ENCODE measurements at regions not wholly inside any gene's neighbourhood (a gene's known extent, or its start where the extent isn't known, plus 50 kb on each side); places are given as distances from the start of the nearest gene placed in this dataset.

DNA sequence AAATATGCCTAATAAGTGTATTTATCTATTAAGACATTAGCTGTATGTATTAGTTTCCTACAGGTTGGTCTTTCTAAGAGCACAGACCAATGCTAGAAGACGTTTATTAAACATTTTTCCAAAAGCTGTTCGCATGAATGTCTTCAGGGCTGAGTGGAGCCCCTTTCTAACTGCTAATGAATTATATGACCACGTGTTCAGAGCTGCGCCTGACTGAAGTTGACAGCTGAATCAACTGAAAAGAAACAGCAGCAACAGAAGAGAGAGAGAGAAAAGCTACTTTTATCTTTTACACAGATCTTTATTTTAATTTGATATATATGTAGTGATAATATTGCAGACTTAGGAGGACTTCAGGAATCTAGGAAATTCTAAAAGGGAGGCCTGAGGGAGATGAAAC is 75.2 kb upstream of the ARID1B start:
- H3K27me3 ChIP-seq, result no peaks in the 10 kb centered on the region
- peaks cover 0 to 8% of the 10 kb centered on the region in 2 experiments for H3K4me1 ChIP-seq (ENCODE audit: control insufficient read depth in 1 of 2, insufficient read depth in 1 of 2, low read depth in 1 of 2, low read length in 1 of 2)
- no peaks in the 10 kb centered on the region for H3K36me3 ChIP-seq
- no peak overlapping the region for H3K27ac ChIP-seq
- no peak overlapping the region for H3K4me3 ChIP-seq (ENCODE audit: low read depth in 1 of 2, low read length in 1 of 2)
- TF ChIP-seq, protein P1, sequence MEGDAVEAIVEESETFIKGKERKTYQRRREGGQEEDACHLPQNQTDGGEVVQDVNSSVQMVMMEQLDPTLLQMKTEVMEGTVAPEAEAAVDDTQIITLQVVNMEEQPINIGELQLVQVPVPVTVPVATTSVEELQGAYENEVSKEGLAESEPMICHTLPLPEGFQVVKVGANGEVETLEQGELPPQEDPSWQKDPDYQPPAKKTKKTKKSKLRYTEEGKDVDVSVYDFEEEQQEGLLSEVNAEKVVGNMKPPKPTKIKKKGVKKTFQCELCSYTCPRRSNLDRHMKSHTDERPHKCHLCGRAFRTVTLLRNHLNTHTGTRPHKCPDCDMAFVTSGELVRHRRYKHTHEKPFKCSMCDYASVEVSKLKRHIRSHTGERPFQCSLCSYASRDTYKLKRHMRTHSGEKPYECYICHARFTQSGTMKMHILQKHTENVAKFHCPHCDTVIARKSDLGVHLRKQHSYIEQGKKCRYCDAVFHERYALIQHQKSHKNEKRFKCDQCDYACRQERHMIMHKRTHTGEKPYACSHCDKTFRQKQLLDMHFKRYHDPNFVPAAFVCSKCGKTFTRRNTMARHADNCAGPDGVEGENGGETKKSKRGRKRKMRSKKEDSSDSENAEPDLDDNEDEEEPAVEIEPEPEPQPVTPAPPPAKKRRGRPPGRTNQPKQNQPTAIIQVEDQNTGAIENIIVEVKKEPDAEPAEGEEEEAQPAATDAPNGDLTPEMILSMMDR (IDR thresholded peaks at IDR 0.05), result no peak
- no peaks in the 10 kb centered on the region for H3K9me3 ChIP-seq

DNA sequence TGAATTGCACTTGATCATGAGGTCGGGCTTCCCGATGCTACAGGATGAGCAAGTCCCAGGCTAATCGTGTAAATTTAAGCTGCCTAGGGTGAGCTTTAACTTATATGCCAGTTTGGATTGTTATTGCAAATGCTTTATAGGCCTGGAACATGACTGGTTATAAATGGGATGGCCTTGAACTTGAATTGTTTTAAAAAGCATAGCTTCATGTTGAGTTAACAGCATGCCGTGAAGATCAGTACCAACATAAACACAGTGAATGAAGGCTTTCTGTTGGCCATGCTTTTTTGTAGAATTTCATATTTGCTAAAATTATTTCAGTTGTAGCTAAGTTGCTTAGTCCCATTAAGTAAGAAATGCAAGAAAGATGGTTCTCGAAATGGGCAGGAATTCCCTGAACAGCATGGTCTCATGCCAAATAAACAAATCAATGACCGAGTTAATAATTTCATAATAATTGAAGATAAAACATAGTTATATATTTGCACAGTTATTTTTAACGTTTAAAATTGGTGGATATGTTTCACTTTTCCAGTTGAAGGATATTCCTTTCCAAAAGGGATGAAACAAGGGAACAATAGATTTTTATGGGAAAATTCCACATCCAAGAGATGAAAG is 76.6 kb upstream of the ARID1B start:
- Histone ChIP-seq H3K36me3 (no peaks in the 10 kb centered on the region), H3K4me3 (ENCODE audit: low read depth in 1 of 2, low read length in 1 of 2) (no peak overlapping the region), H3K27ac (no peak overlapping the region), H3K27me3 (no peaks in the 10 kb centered on the region), H3K9me3 (no peaks in the 10 kb centered on the region), H3K4me1 (ENCODE audit: control insufficient read depth in 1 of 2, insufficient read depth in 1 of 2, low read depth in 1 of 2, low read length in 1 of 2) (peaks cover 0 to 10% of the 10 kb centered on the region in 2 experiments)
- TF ChIP-seq, protein P1 (IDR thresholded peaks at IDR 0.05), result no peak

DNA sequence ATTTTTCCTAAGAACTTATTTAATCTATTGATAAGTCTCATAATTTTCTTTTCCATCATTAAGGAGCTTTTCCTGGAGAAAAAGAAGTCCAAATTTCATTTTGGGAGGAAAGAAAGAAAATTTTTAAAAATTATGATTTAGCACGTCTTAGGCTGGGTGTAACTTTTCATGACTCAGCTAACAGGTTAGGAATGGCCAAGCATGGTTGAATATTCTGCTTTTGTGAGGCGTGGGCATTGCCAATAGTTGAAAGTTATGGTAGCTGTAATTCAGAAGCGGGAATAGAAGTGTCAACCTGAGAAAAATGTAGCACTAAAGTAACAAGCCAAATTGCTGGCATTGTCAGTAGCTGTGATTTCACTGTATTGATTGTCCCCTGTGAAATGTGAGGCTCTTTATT is 77.2 kb upstream of the ARID1B start:
- Histone ChIP-seq H3K4me3 (ENCODE audit: low read depth in 1 of 2, low read length in 1 of 2) (no peak overlapping the region), H3K4me1 (ENCODE audit: control insufficient read depth in 1 of 2, insufficient read depth in 1 of 2, low read depth in 1 of 2, low read length in 1 of 2) (peaks cover 0 to 10% of the 10 kb centered on the region in 2 experiments), H3K36me3 (no peaks in the 10 kb centered on the region), H3K9me3 (no peaks in the 10 kb centered on the region), H3K27ac (no peak overlapping the region), H3K27me3 (no peaks in the 10 kb centered on the region)
- TF ChIP-seq, protein P1 (IDR thresholded peaks at IDR 0.05), result no peak

DNA sequence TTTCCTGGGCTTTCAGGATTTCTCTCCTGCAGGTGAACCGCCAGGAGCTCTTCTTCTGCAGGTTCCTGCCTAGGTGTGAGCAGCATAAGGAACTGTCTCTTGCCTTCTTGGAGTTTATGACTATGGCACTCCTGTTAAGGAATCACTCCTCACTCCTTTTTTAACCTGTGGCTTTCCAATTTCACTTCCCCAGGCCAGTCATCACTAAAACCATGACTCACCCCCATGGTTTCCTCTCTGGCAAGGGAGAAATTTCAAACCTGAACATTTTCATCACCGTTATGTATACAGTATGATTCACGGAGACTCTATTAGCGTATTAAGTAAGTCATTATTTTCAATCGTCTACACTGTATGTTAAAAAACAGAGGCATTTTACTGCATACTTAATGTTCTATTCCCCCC is 78.2 kb upstream of the ARID1B start:
- Histone ChIP-seq H3K36me3 (no peaks in the 10 kb centered on the region), H3K9me3 (no peaks in the 10 kb centered on the region), H3K4me1 (ENCODE audit: control insufficient read depth in 1 of 2, insufficient read depth in 1 of 2, low read depth in 1 of 2, low read length in 1 of 2) (peaks cover 0 to 10% of the 10 kb centered on the region in 2 experiments), H3K27ac (no peak overlapping the region), H3K4me3 (ENCODE audit: low read depth in 1 of 2, low read length in 1 of 2) (no peak overlapping the region), H3K27me3 (no peaks in the 10 kb centered on the region)
- TF ChIP-seq, protein P1 (IDR thresholded peaks at IDR 0.05), result no peak

DNA sequence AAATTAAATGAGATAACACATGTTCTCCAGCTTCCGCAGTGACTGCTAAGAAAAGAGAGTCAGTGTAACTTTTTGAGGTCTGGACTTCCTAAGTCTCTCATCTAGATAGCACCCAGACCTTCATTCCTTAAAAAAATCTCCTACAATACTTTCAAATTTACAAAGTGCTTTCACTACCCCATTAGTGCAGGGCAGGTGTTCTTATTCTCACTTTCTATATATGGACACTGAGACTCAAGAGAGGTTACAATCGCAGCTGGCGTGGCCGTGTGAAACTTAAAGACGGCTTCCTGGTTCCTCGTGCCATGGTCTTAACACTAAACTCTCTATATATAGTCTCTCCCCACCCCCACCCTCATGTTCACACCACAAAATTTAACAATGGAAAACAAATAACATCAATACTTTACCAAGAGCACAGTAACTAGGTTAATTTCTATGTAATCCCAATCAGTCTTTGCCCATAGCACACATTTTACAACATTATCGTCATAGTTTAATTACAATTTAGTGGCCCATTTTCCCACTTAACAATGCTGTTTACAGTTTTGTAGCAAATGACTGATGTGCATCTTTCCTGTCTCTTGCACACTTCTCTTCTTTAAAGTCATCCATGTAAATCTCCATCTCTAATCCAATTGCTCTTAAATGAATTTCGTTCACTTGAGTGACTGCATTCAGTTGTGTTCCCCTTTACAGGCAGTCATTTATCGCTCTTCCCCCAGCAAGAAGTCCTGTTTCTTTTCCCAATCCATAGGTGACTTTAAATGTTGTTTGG is 78.8 kb upstream of the ARID1B start:
- no peak overlapping the region for H3K27ac ChIP-seq
- H3K4me1 ChIP-seq (ENCODE audit: control insufficient read depth in 1 of 2, insufficient read depth in 1 of 2, low read depth in 1 of 2, low read length in 1 of 2), result peaks cover 0 to 10% of the 10 kb centered on the region in 2 experiments
- TF ChIP-seq, protein P1 (IDR thresholded peaks at IDR 0.05), result no peak
- no peak overlapping the region for H3K4me3 ChIP-seq (ENCODE audit: low read depth in 1 of 2, low read length in 1 of 2)
- no peaks in the 10 kb centered on the region for H3K27me3 ChIP-seq
- H3K36me3 ChIP-seq, result no peaks in the 10 kb centered on the region
- H3K9me3 ChIP-seq, result no peaks in the 10 kb centered on the region
